AG10803 (cell line): ENCODE measurements at regions not wholly inside any gene's neighbourhood (a gene's known extent, or its start where the extent isn't known, plus 50 kb on each side); places are given as distances from the start of the nearest gene placed in this dataset.

ENCODE experiments used
- DNase-seq: peaks from one replicate; pipeline ENCODE4 v3.0.0; 2010; ENCODE audit warnings: low read depth
- H3K4me3 ChIP-seq: 2 replicates; pipeline ENCODE4 v1.5.1; 2011; ENCODE audit warnings: mild to moderate bottlenecking, low read length, control low read depth
- CTCF ChIP-seq: conservative IDR thresholded peaks from 2 replicates; pipeline ENCODE4 v1.5.1; 2011; ENCODE audit warnings: mild to moderate bottlenecking, low read length, control low read depth, inconsistent platforms

- H3K4me3 ChIP-seq: no peak overlapping the region
- DNase-seq: peak; percentile 92
- TF ChIP-seq CTCF: no peak
Measured at GRCh38 chr7:80330434-80330833, 181.4 kb downstream of the GNAT3 start.

- no peak overlapping the region for H3K4me3 ChIP-seq
- peak; percentile 93 for DNase-seq
- no peak for TF ChIP-seq CTCF
Measured at GRCh38 chr7:80324032-80324431, 187.8 kb downstream of the GNAT3 start.

- TF ChIP-seq CTCF: no peak
- H3K4me3 ChIP-seq: no peak overlapping the region
- DNase-seq: peak; percentile 22
Measured at GRCh38 chr7:80319461-80319860, 184.8 kb downstream of the GNAI1 start.

GRCh38 chr7:80318081-80318480 is 183.4 kb downstream of the GNAI1 start:
- H3K4me3 ChIP-seq: no peak overlapping the region
- no peak for DNase-seq
- no peak for TF ChIP-seq CTCF

GRCh38 chr7:80316811-80317210 is 182.2 kb downstream of the GNAI1 start:
- no peak for DNase-seq
- H3K4me3 ChIP-seq: no peak overlapping the region
- TF ChIP-seq CTCF: no peak

- H3K4me3 ChIP-seq: no peak overlapping the region
- DNase-seq: no peak
- TF ChIP-seq CTCF: no peak
Measured at GRCh38 chr7:80313716-80314115, 179.1 kb downstream of the GNAI1 start.

- H3K4me3 ChIP-seq: no peak overlapping the region
- TF ChIP-seq CTCF: no peak
- DNase-seq: no peak
Measured at GRCh38 chr7:80313067-80313626, 178.5 kb downstream of the GNAI1 start.
